Endothelial cell of umbilical vein (primary cell): ENCODE measurements at regions not wholly inside any gene's neighbourhood (a gene's known extent, or its start where the extent isn't known, plus 50 kb on each side); places are given as distances from the start of the nearest gene placed in this dataset.

ENCODE experiments used
- BruUV-seq: library from RNA; stranded (reverse); fragments of 400-500 nt; replicated peaks from 2 replicates; lab custom pipeline; 2021; lab: Mats Ljungman, UMichigan
- CTCF ChIA-PET: fragments of 300-600, 350-600 bp; sonication (Branson Sonifier 250); formaldehyde crosslinking; loops from one replicate; lab custom pipeline; 2021; ENCODE audit warnings: antibody characterized with exemption, inconsistent platforms; lab: Charles Lee
- POLR2A ChIA-PET: fragments of 300-600, 350-600 bp; sonication (Branson Sonifier 250); formaldehyde crosslinking; loops from one replicate; lab custom pipeline; 2021; ENCODE audit warnings: antibody characterized with exemption, inconsistent platforms; lab: Charles Lee
- DNase-seq: peaks from one replicate; pipeline ENCODE4 v3.0.0-alpha.2; 2011; ENCODE audit warnings: low read depth, low spot score
- FAIRE-seq: peaks from 2 replicates; lab custom pipeline; 2011; peaks lifted over from hg19 to GRCh38; lab: Jason Lieb, UNC
- H2AFZ ChIP-seq: 2 replicates; pipeline ENCODE4 v1.6.0; 2012; ENCODE audit warnings: low read depth, low read length, control low read depth, inconsistent platforms
- H3K27ac ChIP-seq: 2 replicates; pipeline ENCODE4 v1.5.1; 2011; ENCODE audit warnings: low read depth, mild to moderate bottlenecking, control low read depth, low read length, moderate library complexity; ENCODE audit not compliant: insufficient read depth
- H3K27me3 ChIP-seq, 2 experiments: 2 replicates each; pipeline versions ENCODE4 v1.6.0 to v1.6.1; 2011; ENCODE audit warnings: low read length in 2 of 2, mixed read lengths in 1 of 2; ENCODE audit not compliant: control insufficient read depth in 2 of 2, insufficient read depth in 2 of 2
- H3K36me3 ChIP-seq, 2 experiments: 2 replicates in 1 of 2; 3 replicates in 1 of 2; pipeline ENCODE4 v1.5.1; 2011; ENCODE audit warnings: low read length in 2 of 2, mild to moderate bottlenecking in 1 of 2, moderate library complexity in 1 of 2; ENCODE audit not compliant: control insufficient read depth in 2 of 2, insufficient read depth in 2 of 2; ENCODE audit errors: extremely low read depth in 1 of 2
- H3K4me1 ChIP-seq: 3 replicates; pipeline ENCODE4 v1.5.1; 2011; ENCODE audit warnings: mild to moderate bottlenecking, low read length; ENCODE audit not compliant: control insufficient read depth, insufficient read depth; ENCODE audit errors: extremely low read depth
- H3K4me2 ChIP-seq: 2 replicates; pipeline ENCODE4 v1.6.1; 2011; ENCODE audit warnings: low read length, control low read depth, mixed read lengths; ENCODE audit not compliant: insufficient read depth
- H3K4me3 ChIP-seq, 3 experiments: fragments of 200-600 bp in 1 of 3; sonication (generic), shearing (Covaris generic) in 1 of 3; replicated peaks in 1 of 3; 2 replicates each; pipeline ENCODE4 v1.5.1; 2011 to 2016; ENCODE audit warnings: control low read depth in 3 of 3, low read length in 3 of 3, mild to moderate bottlenecking in 2 of 3, inconsistent platforms in 1 of 3, low read depth in 1 of 3, moderate library complexity in 1 of 3; ENCODE audit not compliant: insufficient read depth in 1 of 3
- H3K79me2 ChIP-seq: 2 replicates; pipeline ENCODE4 v1.6.0; 2012; ENCODE audit warnings: low read length, inconsistent platforms; ENCODE audit not compliant: control insufficient read depth, insufficient read depth
- H3K9ac ChIP-seq: replicated peaks from 2 replicates; pipeline ENCODE3; 2011; ENCODE audit warnings: low read length, control low read depth; ENCODE audit not compliant: insufficient read depth; ENCODE audit errors: extremely low read depth
- H3K9me1 ChIP-seq: replicated peaks from 3 replicates; pipeline ENCODE4 v1.6.0; 2011; ENCODE audit warnings: mild to moderate bottlenecking, low read length; ENCODE audit not compliant: control insufficient read depth, insufficient read depth; ENCODE audit errors: extremely low read depth
- H3K9me3 ChIP-seq: replicated peaks from 2 replicates; pipeline ENCODE4 v1.5.1; 2012; ENCODE audit warnings: low read length, inconsistent platforms; ENCODE audit not compliant: control insufficient read depth, insufficient read depth
- H4K20me1 ChIP-seq: replicated peaks from 2 replicates; pipeline ENCODE3; 2011; ENCODE audit warnings: mild to moderate bottlenecking, low read length; ENCODE audit not compliant: control insufficient read depth, insufficient read depth; ENCODE audit errors: extremely low read depth
- CTCF ChIP-seq, 2 donors: IDR thresholded peaks; 1 replicate in 1 of 2; 2 replicates in 1 of 2; pipeline ENCODE4 v1.5.1; 2011; ENCODE audit warnings: low read length in 2 of 2, mild to moderate bottlenecking in 2 of 2, moderate library complexity in 2 of 2, control low read depth in 1 of 2, inconsistent platforms in 1 of 2, low read depth in 1 of 2; ENCODE audit not compliant: insufficient read depth in 1 of 2; ENCODE audit errors: extremely low read depth in 1 of 2
- EZH2 ChIP-seq: IDR thresholded peaks from 2 replicates; pipeline ENCODE4 v1.6.1; 2012; ENCODE audit warnings: borderline replicate concordance, low read depth, mild to moderate bottlenecking, moderate library complexity, low read length, inconsistent platforms; ENCODE audit not compliant: severe bottlenecking
- FOS ChIP-seq: IDR thresholded peaks from 2 replicates; pipeline ENCODE4 v1.6.1; 2011; ENCODE audit warnings: mild to moderate bottlenecking, low read length, moderate library complexity, borderline replicate concordance; ENCODE audit not compliant: insufficient read depth
- GATA2 ChIP-seq: IDR thresholded peaks from 2 replicates; pipeline ENCODE4 v1.7.0; 2011; ENCODE audit warnings: low read depth, mild to moderate bottlenecking, moderate library complexity, mixed read lengths, low read length; ENCODE audit not compliant: insufficient read length, insufficient read depth
- JUN ChIP-seq: IDR thresholded peaks from 2 replicates; pipeline ENCODE4 v1.6.1; 2011; ENCODE audit warnings: borderline replicate concordance, low read depth; ENCODE audit not compliant: insufficient read length, insufficient read depth
- MYC ChIP-seq: IDR thresholded peaks from one replicate; pipeline ENCODE4 v1.6.1; 2011; ENCODE audit warnings: mild to moderate bottlenecking, low read depth, low read length
- POLR2A ChIP-seq: IDR thresholded peaks from 2 replicates; pipeline ENCODE4 v1.6.1; 2012; ENCODE audit warnings: low read depth, mild to moderate bottlenecking, control low read depth, low read length
- POLR2AphosphoS5 ChIP-seq: IDR thresholded peaks from 2 replicates; pipeline ENCODE4 v1.6.1; 2012; ENCODE audit warnings: low read depth, mild to moderate bottlenecking, control low read depth, low read length, moderate library complexity; ENCODE audit not compliant: insufficient read depth
- dilution Hi-C: fragments of 300-500 bp; cut with MboI; formaldehyde crosslinking; loops from one replicate; pipeline ENCODE4 v1.15.0; 2019; ENCODE audit warnings: low sequenced_read_pairs; ENCODE audit not compliant: extremely low pct_ligation_motif_present
- intact Hi-C: fragments of 100-400 bp; cut with micrococcal nuclease; formaldehyde crosslinking; loops from one replicate; pipeline ENCODE4 v1.10.0; 2022
- TF ChIP-seq, protein P1 (sequence below): IDR thresholded peaks from 2 replicates; pipeline ENCODE4 v1.6.1; 2011; ENCODE audit not compliant: insufficient read depth, insufficient read length

DNA sequence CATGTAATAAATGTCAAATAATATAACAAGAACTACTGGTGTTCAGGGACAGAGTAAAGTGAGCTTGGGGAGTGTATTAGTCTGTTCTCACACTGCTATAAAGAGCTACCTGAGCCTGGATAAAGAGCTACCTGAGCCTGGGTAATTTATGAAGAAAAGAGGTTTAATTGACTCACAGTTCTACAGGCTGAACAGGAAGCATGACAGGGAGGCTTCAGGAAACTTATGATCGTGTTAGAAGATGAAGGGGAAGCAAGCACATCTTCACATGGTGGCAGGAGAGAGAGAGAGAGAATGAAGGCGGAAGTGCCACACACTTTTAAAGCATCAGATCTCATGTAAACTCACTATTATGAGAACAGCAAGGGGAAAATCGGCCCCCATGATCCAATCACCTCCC is 205.9 kb downstream of the CTH start:
- Histone ChIP-seq H3K9me1 (no peaks in the 10 kb centered on the region), H3K4me2 (no peak overlapping the region), H4K20me1 (no peaks in the 10 kb centered on the region), H3K36me3 (no peaks in the 10 kb centered on the region), H3K9me3 (no peaks in the 10 kb centered on the region), H3K27ac (no peak overlapping the region), H3K9ac (no peak overlapping the region), H3K79me2 (no peaks in the 10 kb centered on the region), H3K4me1 (no peaks in the 10 kb centered on the region), H2AFZ (no peak overlapping the region), H3K4me3 (no peak overlapping the region), H3K27me3 (no peaks in the 10 kb centered on the region)
- dilution Hi-C loops = no loop called here
- no peak for TF ChIP-seq MYC
- no peak for TF ChIP-seq FOS
- TF ChIP-seq EZH2 = no peak
- TF ChIP-seq, protein P1, sequence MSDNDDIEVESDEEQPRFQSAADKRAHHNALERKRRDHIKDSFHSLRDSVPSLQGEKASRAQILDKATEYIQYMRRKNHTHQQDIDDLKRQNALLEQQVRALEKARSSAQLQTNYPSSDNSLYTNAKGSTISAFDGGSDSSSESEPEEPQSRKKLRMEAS = no peak
- ChIA-PET CTCF (interaction anchor here (0.6 kb wide), 1 partner anchor 15 kb away, joined by 3 read pairs; no protein-coding TSS in a partner anchor), POLR2A (no interaction called here)
- DNase-seq = no peak
- no TSS peak for BruUV-seq
- intact Hi-C loops = no loop called here
- FAIRE-seq = no peak

DNA sequence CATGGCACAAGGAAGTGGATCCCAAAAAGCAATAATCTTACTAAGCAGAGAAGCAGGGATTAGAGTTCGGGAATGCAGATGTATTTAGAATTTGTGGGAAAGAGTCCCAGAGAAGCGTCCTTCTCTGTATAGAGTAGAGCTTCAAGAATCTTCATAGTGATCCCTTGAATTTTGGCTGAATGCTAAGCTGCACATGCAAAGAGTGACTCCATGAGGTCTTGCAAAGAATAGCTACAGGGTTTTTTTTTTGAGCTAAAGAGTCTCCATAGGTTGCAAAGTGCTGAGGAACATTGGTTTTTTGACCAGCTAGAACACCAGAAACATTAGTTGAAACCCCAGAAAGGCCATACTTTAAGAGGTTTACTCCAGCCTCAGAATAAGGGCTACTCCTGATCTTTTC is 206.7 kb downstream of the CTH start:
- no peaks in the 10 kb centered on the region for H3K9me3 ChIP-seq
- FAIRE-seq = no peak
- no peaks in the 10 kb centered on the region for H4K20me1 ChIP-seq
- no peak overlapping the region for H3K4me3 ChIP-seq
- H3K79me2 ChIP-seq = no peaks in the 10 kb centered on the region
- ChIA-PET CTCF (no interaction called here), POLR2A (no interaction called here)
- no peak for TF ChIP-seq MYC
- no peak for TF ChIP-seq POLR2A
- no peak for TF ChIP-seq JUN
- TF ChIP-seq GATA2 = no peak
- TF ChIP-seq CTCF (IDR thresholded peaks at IDR 0.05; ENCODE audit: extremely low read depth in 1 of 2, insufficient read depth in 1 of 2, low read depth in 1 of 2, low read length in 2 of 2) = no peak
- TF ChIP-seq EZH2 = no peak
- TF ChIP-seq POLR2AphosphoS5 = no peak
- no peak for TF ChIP-seq FOS
- TF ChIP-seq, protein P1 = no peak
- no peaks in the 10 kb centered on the region for H3K4me1 ChIP-seq
- no peaks in the 10 kb centered on the region for H3K36me3 ChIP-seq
- H3K27ac ChIP-seq = no peak overlapping the region
- H3K9ac ChIP-seq = no peak overlapping the region
- no peak overlapping the region for H3K4me2 ChIP-seq
- no peak overlapping the region for H2AFZ ChIP-seq
- no peaks in the 10 kb centered on the region for H3K27me3 ChIP-seq
- intact Hi-C loops (no loop called here), dilution Hi-C loops (no loop called here)
- BruUV-seq = no TSS peak
- no peak for DNase-seq
- H3K9me1 ChIP-seq = no peaks in the 10 kb centered on the region
